Daoy (cell line): ENCODE measurements at regions not wholly inside any gene's neighbourhood (a gene's known extent, or its start where the extent isn't known, plus 50 kb on each side); places are given as distances from the start of the nearest gene placed in this dataset.
"Not testable (repeated sequence)": the region's sequence is repeated elsewhere in the genome, so short reads cannot be mapped to it uniquely, and the experiment has no call there.

ENCODE experiments used
- DNase-seq: peaks from one replicate; pipeline ENCODE4 v3.0.0-alpha.2; 2015; ENCODE audit warnings: low read depth

- peak; percentile 57 for DNase-seq
Measured at GRCh38 chr6:854406-855118, 161.6 kb upstream of the EXOC2 start.

GRCh38 chr6:852216-852615 lies 159.3 kb upstream of the EXOC2 start:
- DNase-seq = not testable (repeated sequence)

- no peak for DNase-seq
Measured at GRCh38 chr6:849075-849506, 156.2 kb upstream of the EXOC2 start.

GRCh38 chr6:845566-845965 lies 152.6 kb upstream of the EXOC2 start:
- DNase-seq = no peak

GRCh38 chr6:845101-845500 lies 152.2 kb upstream of the EXOC2 start:
- DNase-seq = no peak

DNA sequence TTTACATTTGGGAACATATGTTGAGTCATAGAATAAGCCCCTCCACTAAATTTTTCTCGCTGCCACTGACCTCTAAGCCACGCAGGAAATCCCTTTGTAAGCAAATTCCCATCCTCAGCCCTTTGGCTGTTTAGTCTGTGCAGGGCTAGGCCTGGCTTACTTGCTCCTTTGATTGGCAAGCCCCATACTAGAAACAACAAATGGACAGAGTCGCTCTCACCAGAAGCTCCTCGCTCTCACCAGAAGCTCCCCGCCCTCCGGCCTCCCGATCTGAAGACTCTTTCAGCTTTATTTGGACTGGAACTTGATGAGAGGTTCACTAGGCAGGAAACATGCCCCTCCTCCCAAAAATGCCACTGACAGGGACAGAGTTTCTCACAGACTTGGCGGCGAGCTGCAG lies 149.2 kb upstream of the EXOC2 start:
- peak; percentile 20 for DNase-seq

DNA sequence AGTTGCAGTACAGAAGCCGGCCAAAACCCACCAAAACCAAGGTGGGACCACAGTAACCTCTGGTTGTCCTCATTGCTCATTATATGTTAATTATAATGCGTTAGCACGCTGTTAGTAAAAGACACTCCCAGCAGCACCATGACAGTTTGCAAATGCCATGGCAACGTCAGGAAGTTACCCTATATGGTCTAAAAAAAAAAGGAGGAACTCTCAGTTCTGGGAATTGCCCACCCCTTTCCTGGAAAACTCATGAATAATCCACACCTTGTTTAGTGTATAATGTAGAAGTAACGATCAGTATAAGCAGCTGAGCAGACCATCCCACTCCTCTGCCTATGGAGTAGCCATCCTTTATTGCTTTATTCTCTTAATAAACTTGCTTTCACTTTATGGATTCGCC lies 148.6 kb upstream of the EXOC2 start:
- DNase-seq = no peak

DNA sequence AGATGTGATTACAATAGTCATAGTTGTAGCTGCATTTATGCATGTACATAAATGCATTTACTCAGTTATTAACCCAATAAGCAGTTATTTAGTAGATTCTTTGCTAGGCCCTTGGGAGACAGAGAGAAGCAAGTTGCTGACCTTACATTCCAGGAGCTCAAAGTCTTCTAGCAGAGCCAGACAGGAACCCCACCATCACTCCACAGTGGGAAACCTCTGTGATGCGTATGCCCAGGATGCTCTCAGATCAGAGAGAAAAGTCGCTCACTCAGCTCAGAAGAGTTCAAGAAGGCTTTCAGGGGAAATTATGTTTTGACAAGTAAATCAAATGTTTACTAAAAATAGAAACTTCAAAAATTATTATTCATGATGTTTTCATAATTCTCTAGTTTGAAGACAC lies 146.3 kb upstream of the EXOC2 start:
- no peak for DNase-seq

GRCh38 chr6:837380-837779 lies 144.4 kb upstream of the EXOC2 start:
- no peak for DNase-seq

- DNase-seq = peak; percentile 30
Measured at GRCh38 chr6:836276-836853, 143.4 kb upstream of the EXOC2 start.

- no peak for DNase-seq
Measured at GRCh38 chr6:835476-836160, 142.7 kb upstream of the EXOC2 start.

DNA sequence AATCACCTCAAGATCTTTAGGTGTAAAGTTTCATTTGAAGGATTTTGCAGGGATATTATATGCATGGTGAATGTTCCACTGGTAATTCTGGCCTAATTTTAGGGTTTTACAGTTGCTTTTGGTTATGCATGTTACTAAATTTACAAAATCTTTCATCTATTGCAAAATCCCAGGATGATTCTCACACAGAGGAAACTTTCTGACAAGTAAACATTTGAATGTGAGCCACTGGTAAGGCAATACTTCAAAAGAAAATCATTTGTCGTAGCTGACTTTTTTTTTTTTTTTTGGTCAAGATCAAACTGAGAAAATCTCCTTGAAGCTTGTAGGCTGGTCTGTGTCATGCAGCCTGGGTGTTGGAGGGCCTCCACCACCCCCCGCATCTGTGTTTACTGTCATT lies 141.9 kb upstream of the EXOC2 start:
- DNase-seq = no peak

DNA sequence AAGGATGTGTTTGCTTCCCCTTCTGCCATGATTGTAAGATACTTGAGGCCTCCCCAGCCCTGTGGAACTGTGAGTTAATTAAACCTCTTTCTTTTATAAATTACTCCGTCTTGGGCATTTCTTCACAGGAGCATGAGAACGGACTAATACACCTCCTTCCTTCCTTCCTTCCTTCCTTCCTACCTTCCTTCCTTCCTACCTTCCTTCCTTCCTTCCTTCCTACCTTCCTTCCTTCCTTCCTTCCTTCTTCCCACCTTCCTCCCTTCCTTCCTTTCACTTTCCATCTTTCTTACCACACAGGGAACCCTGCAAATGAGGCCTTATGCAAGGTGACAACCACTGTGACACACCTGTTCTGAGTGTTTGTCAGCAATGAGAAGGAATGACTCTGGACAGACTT lies 141.3 kb upstream of the EXOC2 start:
- DNase-seq = no peak

DNA sequence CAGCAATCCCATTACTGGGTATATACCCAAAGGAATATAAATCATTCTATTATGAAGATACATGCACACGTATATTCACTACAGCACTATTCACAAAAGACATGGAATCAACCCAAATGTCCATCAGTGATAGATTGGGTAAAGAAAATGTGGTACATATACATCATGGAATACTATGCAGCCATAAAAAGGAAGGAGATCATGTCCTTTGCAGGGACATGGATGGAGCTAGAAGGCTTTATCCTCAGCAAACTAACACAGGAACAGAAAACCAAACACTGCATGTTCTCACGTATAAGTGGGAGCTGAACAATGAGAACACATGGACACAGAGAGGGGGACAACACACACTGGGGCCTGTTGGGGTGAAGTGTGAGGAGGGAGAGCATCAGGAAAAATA lies 139.9 kb upstream of the EXOC2 start:
- not testable (repeated sequence) for DNase-seq

- DNase-seq = no peak
Measured at GRCh38 chr6:830667-831327, 137.9 kb upstream of the EXOC2 start.

DNA sequence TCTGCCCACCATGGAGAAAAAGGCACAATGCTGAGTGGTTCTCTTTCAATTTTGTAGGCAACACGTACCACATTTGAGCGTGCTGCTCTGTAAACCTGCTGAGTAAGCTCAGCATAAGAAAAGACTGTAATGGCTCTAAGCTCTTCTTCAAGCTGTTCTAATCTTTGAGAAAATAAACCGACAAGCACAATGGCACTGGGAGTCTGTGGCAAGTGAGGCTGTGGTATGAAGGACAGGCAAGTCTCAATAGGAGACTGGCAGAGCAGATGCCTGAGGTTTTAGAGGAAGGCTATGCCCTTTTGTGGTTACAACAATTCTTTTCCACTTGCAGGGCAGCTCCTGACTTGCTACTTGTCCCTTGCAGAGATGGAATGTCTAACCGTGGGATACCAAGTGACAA lies 136.7 kb upstream of the EXOC2 start:
- no peak for DNase-seq

DNA sequence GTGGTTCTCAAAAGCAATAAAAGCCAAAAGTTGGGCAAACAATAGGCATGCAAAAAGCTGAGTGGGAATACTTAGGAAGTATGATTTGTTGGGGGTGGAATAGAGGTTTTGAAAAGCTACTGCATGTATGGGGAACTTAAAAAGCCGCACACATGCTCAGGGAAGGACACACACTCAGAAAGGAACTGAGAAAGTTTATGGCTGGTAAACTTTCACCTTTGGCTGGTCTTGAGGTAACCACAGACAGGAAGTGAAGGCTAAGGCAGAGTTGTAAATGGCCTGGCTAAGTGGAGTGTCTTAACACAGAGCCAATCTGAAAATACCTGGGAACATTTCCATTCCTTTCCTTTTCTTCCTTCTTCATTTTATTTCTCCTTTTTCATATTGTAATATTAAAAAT lies 134.5 kb upstream of the EXOC2 start:
- no peak for DNase-seq

DNA sequence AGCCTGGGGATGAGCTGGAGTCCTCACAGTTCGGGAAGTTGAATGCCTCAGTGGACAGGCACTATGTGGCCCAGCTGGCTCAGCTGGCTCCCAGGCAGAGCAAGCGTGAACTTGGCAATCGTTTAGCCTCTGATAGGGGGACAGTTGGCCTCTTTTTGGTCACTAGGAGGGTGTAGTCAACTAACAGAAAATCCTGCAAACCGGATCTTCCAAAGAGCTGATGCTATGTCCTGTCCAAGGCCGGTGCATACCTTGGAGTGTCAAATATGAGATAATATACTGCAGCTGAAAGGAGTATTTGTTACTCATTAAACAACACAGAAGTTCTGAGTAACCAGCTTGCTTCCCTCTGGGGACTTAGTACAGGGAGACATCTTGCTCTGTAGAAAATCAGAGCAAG lies 126.2 kb upstream of the EXOC2 start:
- DNase-seq = no peak

GRCh38 chr6:818196-818595 lies 125.3 kb upstream of the EXOC2 start:
- DNase-seq = no peak

DNA sequence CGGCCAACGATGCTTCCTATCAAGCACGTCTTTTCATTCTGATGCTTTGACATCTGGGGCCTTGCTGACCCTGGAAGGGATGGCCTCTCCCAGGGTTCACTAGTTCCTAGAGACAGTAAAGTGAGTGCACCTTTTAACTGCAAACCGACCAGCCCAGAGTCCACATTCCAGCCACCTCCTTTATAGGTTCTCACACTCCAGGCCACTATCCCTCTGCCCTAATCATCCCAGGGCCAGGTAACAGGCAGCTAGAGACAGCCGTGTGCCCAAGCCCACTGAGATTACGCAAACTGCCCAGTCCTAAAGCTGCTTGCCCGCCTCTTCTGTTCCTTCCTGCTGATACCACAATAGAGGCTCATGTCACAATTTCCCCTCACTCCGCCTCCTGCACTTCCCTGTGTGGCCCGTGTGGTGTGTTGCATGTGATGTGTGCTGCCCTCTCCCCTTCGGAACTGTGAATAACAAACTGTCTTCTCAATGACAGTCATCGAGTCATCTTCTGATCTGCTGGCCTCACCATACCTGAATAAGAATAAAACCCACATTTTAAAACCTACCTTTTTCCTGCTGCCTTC lies 123.7 kb upstream of the EXOC2 start:
- DNase-seq = no peak

GRCh38 chr6:815348-815738 lies 122.4 kb upstream of the EXOC2 start:
- DNase-seq = peak; percentile 27
